IMR-90 (cell line): ENCODE measurements at regions not wholly inside any gene's neighbourhood (a gene's known extent, or its start where the extent isn't known, plus 50 kb on each side); places are given as distances from the start of the nearest gene placed in this dataset.

Source experiments
- CEBPB ChIP-seq: IDR thresholded peaks from 2 replicates; pipeline ENCODE4 v1.6.1; 2012; ENCODE audit warnings: low read depth, low read length, improper control_type of control experiment
- CTCF ChIP-seq: conservative IDR thresholded peaks from 2 replicates; pipeline ENCODE4 v1.5.1; 2012; ENCODE audit warnings: mild to moderate bottlenecking, low read depth, low read length, improper control_type of control experiment
- ELK1 ChIP-seq: fragments of 150-350 bp; IDR thresholded peaks from 2 replicates; pipeline ENCODE4 v1.6.1; 2016; ENCODE audit warnings: low read depth, mild to moderate bottlenecking, low read length, moderate library complexity, borderline replicate concordance
- FOS ChIP-seq: fragments of 150-350 bp; IDR thresholded peaks from 2 replicates; pipeline ENCODE4 v1.6.1; 2016; ENCODE audit warnings: low read depth, low read length
- MAZ ChIP-seq: IDR thresholded peaks from 2 replicates; pipeline ENCODE4 v1.6.1; 2012; ENCODE audit warnings: low read depth, mild to moderate bottlenecking, low read length, improper control_type of control experiment, moderate library complexity, borderline replicate concordance
- POLR2A ChIP-seq: IDR thresholded peaks from 2 replicates; pipeline ENCODE4 v1.6.1; 2012; ENCODE audit warnings: mild to moderate bottlenecking, low read depth, low read length
- RAD21 ChIP-seq: IDR thresholded peaks from 2 replicates; pipeline ENCODE4 v1.6.1; 2012; ENCODE audit warnings: low read length, improper control_type of control experiment
- RFX5 ChIP-seq: IDR thresholded peaks from 2 replicates; pipeline ENCODE4 v1.8.0; 2012; ENCODE audit warnings: low read depth, mild to moderate bottlenecking, low read length, moderate library complexity
- SMC3 ChIP-seq: fragments of 150-350 bp; IDR thresholded peaks from 2 replicates; pipeline ENCODE4 v1.6.1; 2016; ENCODE audit warnings: low read depth, mild to moderate bottlenecking, antibody characterized with exemption, low read length, moderate library complexity
- TF ChIP-seq, protein P1 (sequence below): fragments of 150-350 bp; IDR thresholded peaks from 2 replicates; pipeline ENCODE4 v1.6.1; 2017; ENCODE audit warnings: mild to moderate bottlenecking, antibody characterized with exemption, low read length, low read depth

DNA sequence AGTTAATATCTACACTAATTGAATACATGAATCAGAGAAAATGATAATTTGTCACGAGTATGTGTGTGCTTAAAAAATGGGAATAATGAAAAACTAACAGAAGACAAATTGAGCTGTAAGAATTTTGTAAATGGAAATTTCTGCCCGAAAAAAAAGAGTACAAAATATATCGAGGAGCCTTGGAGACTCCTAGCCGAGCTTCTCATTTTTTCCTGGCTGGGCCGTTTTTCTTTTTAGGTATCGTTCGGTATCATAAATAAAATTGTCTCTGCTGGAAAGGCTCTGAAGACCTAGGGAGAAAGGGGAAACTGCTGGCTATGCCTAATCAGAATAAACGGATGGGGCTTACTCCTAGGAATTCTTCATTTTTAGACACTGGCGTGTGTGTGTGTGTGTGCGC is 227.2 kb upstream of the RAG2 start:
- no peak for TF ChIP-seq CTCF
- no peak for TF ChIP-seq CEBPB
- TF ChIP-seq POLR2A, result no peak
- TF ChIP-seq SMC3, result no peak
- no peak for TF ChIP-seq FOS
- TF ChIP-seq RFX5, result no peak
- no peak for TF ChIP-seq RAD21
- no peak for TF ChIP-seq ELK1
- TF ChIP-seq, protein P1, sequence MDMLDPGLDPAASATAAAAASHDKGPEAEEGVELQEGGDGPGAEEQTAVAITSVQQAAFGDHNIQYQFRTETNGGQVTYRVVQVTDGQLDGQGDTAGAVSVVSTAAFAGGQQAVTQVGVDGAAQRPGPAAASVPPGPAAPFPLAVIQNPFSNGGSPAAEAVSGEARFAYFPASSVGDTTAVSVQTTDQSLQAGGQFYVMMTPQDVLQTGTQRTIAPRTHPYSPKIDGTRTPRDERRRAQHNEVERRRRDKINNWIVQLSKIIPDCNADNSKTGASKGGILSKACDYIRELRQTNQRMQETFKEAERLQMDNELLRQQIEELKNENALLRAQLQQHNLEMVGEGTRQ, result no peak
- TF ChIP-seq MAZ, result no peak
